Panc1 (cell line): ENCODE measurements at regions not wholly inside any gene's neighbourhood (a gene's known extent, or its start where the extent isn't known, plus 50 kb on each side); places are given as distances from the start of the nearest gene placed in this dataset.

Experiments
- ATAC-seq: fragments of 200-7000 bp; cut with Tn5 transposase; 2 replicates; pipeline ENCODE4 v1.9.1; 2020; ENCODE audit warnings: mild to moderate bottlenecking, moderate library complexity
- BruUV-seq: library from RNA; stranded (reverse); fragments of 400-500 nt; replicated peaks from 2 replicates; lab custom pipeline; 2021; lab: Mats Ljungman, UMichigan
- CTCF ChIA-PET: fragments of 300-600 bp; sonication (Branson Sonifier 250); formaldehyde crosslinking; loops from one replicate; lab custom pipeline; 2022; ENCODE audit warnings: antibody characterized with exemption; lab: Charles Lee
- POLR2A ChIA-PET: fragments of 300-600 bp; sonication (Branson Sonifier 250); formaldehyde crosslinking; loops from one replicate; lab custom pipeline; 2022; ENCODE audit warnings: antibody characterized with exemption; lab: Charles Lee
- DNase-seq: peaks from one replicate; pipeline ENCODE4 v3.0.0-alpha.2; 2010; ENCODE audit warnings: low read depth, low spot score
- H3K27ac ChIP-seq: 2 replicates; pipeline ENCODE4 v1.5.1; 2011; ENCODE audit warnings: mild to moderate bottlenecking, low read length, inconsistent platforms
- H3K27me3 ChIP-seq: fragments of 200-500 bp; sonication (Bioruptor generic); 2 replicates; pipeline ENCODE4 v1.6.0; 2014; ENCODE audit warnings: low read length, inconsistent platforms; ENCODE audit not compliant: control insufficient read depth, insufficient read depth
- H3K36me3 ChIP-seq: fragments of 200-500 bp; sonication (Bioruptor generic); 2 replicates; pipeline ENCODE4 v1.5.1; 2014; ENCODE audit warnings: inconsistent platforms, mild to moderate bottlenecking, low read length, moderate library complexity; ENCODE audit not compliant: control insufficient read depth, insufficient read depth
- H3K4me1 ChIP-seq: 2 replicates; pipeline ENCODE4 v1.5.1; 2011; ENCODE audit warnings: inconsistent platforms, mild to moderate bottlenecking, low read length, moderate library complexity; ENCODE audit not compliant: control insufficient read depth, insufficient read depth
- H3K4me3 ChIP-seq, 2 experiments: 2 replicates each; pipeline ENCODE4 v1.5.1; 2011 to 2012; ENCODE audit warnings: low read depth in 2 of 2, low read length in 2 of 2, mild to moderate bottlenecking in 2 of 2, inconsistent platforms in 1 of 2, moderate library complexity in 1 of 2
- H3K9me3 ChIP-seq: fragments of 200-500 bp; sonication (Bioruptor generic); 2 replicates; pipeline ENCODE4 v1.5.1; 2014; ENCODE audit warnings: low read depth, mild to moderate bottlenecking, inconsistent platforms, low read length, moderate library complexity; ENCODE audit not compliant: control insufficient read depth, insufficient read depth
- POLR2AphosphoS5 ChIP-seq: IDR thresholded peaks from 2 replicates; pipeline ENCODE4 v1.6.1; 2012; ENCODE audit warnings: mild to moderate bottlenecking, low read depth, low read length, moderate library complexity
- REST ChIP-seq, 2 experiments: IDR thresholded peaks; 2 replicates each; pipeline ENCODE4 v1.6.1; 2011 to 2012; ENCODE audit warnings: low read depth in 2 of 2, control low read depth in 1 of 2, low read length in 1 of 2, mild to moderate bottlenecking in 1 of 2, moderate library complexity in 1 of 2; ENCODE audit not compliant: insufficient read depth in 1 of 2
- SIN3A ChIP-seq: IDR thresholded peaks from 2 replicates; pipeline ENCODE4 v1.6.1; 2012; ENCODE audit warnings: low read depth, mild to moderate bottlenecking, low read length, moderate library complexity, borderline replicate concordance; ENCODE audit not compliant: insufficient read depth
- TCF7L2 ChIP-seq: IDR thresholded peaks from 2 replicates; pipeline ENCODE4 v1.6.1; 2011; ENCODE audit warnings: mild to moderate bottlenecking, low read depth, low read length, inconsistent platforms
- in situ Hi-C: cut with HindIII; loops from 2 replicates; pipeline ENCODE4 v1.10.0; 2016; ENCODE audit warnings: low sequenced_read_pairs, low pct_unique_long_range_greater_than_20kb
- intact Hi-C: fragments of 100-400 bp; cut with micrococcal nuclease; formaldehyde crosslinking; loops from one replicate; pipeline ENCODE4 v1.10.0; 2022; ENCODE audit not compliant: unreplicated experiment
- TF ChIP-seq, protein P1 (sequence below): fragments of 450-650 bp; IDR thresholded peaks from 2 replicates; pipeline ENCODE4 v1.5.1; 2017; ENCODE audit warnings: mild to moderate bottlenecking

DNA sequence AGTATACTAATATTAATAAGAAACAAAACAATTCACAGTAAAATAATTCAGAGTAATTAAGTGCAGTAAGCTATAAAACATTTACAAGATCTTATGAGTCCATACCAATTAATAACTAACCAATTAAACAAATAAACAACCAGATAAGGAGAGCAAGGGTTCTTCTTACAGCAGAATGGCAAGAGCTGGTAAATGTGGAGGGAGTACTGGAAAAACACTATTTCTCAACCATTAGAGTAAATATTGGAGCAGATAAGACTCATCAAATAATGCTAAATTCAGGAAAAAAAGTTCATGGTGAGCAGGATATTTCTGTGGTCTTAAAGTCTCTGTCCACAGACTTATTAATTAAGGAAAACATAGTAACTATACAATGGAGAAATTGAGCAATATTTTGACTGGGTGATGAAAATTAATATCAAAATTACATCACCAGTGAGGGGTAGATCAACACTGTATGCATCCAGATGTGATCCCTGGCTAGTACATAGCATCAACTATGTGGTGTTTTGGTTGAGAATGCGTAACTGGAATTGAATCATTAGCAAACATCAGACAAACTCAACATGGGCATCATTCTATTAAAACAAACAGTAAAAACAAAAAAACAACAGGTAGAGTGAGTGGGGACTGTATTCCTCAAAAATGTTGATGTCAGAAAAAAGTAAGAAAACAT, 1376.7 kb downstream of the PCDH19 start:
- CTCF ChIA-PET = no interaction called here
- H3K27ac ChIP-seq = no peak overlapping the region
- no peaks in the 10 kb centered on the region for H3K27me3 ChIP-seq
- BruUV-seq = no TSS peak
- ATAC-seq = no peak
- no peaks in the 10 kb centered on the region for H3K4me1 ChIP-seq
- H3K4me3 ChIP-seq = no peak overlapping the region
- intact Hi-C loops (no loop called here), in situ Hi-C loops (no loop called here)
- POLR2A ChIA-PET = no interaction called here
- TF ChIP-seq, protein P1, sequence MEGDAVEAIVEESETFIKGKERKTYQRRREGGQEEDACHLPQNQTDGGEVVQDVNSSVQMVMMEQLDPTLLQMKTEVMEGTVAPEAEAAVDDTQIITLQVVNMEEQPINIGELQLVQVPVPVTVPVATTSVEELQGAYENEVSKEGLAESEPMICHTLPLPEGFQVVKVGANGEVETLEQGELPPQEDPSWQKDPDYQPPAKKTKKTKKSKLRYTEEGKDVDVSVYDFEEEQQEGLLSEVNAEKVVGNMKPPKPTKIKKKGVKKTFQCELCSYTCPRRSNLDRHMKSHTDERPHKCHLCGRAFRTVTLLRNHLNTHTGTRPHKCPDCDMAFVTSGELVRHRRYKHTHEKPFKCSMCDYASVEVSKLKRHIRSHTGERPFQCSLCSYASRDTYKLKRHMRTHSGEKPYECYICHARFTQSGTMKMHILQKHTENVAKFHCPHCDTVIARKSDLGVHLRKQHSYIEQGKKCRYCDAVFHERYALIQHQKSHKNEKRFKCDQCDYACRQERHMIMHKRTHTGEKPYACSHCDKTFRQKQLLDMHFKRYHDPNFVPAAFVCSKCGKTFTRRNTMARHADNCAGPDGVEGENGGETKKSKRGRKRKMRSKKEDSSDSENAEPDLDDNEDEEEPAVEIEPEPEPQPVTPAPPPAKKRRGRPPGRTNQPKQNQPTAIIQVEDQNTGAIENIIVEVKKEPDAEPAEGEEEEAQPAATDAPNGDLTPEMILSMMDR = no peak
- TF ChIP-seq POLR2AphosphoS5 (no peak), TCF7L2 (no peak), SIN3A (no peak), REST (IDR thresholded peaks at IDR 0.05; ENCODE audit: insufficient read depth in 1 of 2, low read depth in 2 of 2, low read length in 1 of 2) (no peak)
- no peaks in the 10 kb centered on the region for H3K36me3 ChIP-seq
- no peak for DNase-seq
- no peaks in the 10 kb centered on the region for H3K9me3 ChIP-seq

DNA sequence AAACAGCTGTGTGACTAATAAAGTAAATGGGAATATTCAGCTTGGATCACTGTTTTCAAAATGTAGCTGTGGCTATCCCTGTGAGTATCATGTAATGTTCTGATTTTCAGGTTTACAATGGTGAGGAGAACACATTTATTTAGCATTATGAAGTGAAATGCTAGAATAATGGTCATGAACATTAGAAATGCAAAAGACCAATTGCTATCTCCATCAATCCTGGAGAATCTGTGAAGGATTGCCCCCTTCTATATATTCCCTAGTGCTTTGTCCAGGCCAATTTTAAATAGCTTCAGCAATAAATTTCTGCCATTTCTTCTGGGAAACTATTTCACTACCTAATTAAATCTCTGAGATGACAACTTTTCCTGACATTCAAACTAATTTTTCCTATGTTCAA, 1399.1 kb downstream of the PCDH19 start:
- Histone ChIP-seq H3K27me3 (no peaks in the 10 kb centered on the region), H3K4me1 (no peaks in the 10 kb centered on the region), H3K4me3 (no peak overlapping the region), H3K9me3 (no peaks in the 10 kb centered on the region), H3K36me3 (no peaks in the 10 kb centered on the region), H3K27ac (no peak overlapping the region)
- intact Hi-C loops (no loop called here), in situ Hi-C loops (no loop called here)
- ChIA-PET POLR2A (no interaction called here), CTCF (no interaction called here)
- DNase-seq (no peak), ATAC-seq (no peak)
- TF ChIP-seq REST (IDR thresholded peaks at IDR 0.05; ENCODE audit: insufficient read depth in 1 of 2, low read depth in 2 of 2, low read length in 1 of 2) = no peak
- no peak for TF ChIP-seq POLR2AphosphoS5
- no peak for TF ChIP-seq TCF7L2
- TF ChIP-seq SIN3A = no peak
- TF ChIP-seq, protein P1 = no peak
- no TSS peak for BruUV-seq
